Midbrain (tissue), 1 donor: ENCODE measurements at regions not wholly inside any gene's neighbourhood (a gene's known extent, or its start where the extent isn't known, plus 50 kb on each side); places are given as distances from the start of the nearest gene placed in this dataset.

Source experiments
- DNase-seq: peaks from one replicate; lab custom pipeline; 2025; lab: John Stamatoyannopoulos, UW

GRCh38 chr5:104754311-104754995, 1191.9 kb upstream of the NUDT12 start:
- DNase-seq, result no peak

DNA sequence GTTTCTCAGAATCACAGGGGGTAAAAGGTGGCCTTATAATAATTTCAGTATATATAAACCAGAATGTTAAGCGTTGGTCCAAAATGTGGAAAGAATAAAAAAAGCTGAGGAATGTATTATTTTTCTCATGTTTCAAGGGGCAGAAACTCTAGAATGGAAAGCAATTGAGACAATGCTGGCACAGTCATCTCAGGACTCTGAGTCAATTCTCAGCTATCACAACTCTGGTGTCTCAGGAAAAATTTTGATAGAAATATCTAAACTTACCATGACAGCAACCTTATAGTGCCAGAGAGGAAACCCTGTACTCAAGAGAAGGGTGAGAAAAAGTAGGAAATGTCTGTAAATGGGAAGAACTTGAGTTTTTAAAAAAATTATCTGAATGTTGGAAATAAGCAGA, 1189.4 kb upstream of the NUDT12 start:
- DNase-seq, result no peak

DNA sequence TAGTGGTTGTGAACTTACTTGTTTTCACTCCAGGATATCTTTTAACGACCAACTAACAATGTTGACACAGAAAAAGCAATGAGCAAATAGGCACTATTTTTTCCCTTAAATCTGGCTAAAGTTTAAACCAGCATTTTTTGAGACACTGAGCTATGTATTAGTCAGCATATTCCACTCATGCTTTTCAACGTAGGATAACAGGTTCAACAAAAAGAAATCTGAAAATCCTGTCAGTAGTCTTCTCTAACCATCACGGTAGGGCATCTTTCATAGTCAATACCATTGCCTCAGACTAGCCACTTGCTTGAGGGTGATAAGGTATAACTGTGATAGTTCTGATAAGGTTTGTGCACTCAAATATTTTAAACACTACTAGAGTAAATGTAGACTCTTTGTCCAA, 1177.3 kb upstream of the NUDT12 start:
- no peak for DNase-seq

DNA sequence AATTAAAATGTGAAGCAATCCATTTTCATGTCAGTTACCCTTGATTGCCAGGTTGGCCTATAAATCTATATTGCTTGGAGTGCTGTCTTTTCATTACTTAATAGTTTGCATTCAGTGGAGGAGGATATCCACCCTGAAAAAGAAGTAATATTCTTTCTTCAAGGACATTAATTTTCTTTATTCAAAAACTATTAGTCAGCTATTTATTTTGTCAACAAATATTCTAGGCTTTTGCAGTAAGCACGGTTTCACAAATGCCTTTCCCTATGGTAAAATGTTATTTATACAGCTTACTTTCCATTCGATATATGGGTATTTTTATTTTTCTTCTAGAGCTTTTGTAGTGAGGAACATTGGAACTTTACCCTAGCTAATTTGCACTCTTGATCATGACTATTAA, 1176.9 kb upstream of the NUDT12 start:
- DNase-seq, result no peak

DNA sequence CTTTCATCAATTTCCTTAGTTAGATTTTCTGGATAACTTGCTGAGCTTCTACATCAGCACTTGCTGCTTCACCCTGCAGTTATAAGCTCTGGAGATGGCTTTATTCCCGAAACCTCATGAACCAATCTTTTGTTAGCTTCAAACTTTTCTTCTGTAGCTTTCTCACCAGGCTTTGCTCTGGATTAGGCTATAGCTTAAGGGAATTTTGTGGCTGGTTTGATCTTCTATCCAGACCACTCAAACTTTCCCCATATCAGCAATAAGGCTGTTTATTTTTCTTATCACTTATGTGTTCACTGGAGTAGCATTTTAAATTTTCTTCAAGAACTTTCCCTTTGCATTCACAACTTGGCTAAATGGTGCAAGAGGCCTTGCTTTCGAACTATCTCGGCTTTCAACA, 1173.5 kb upstream of the NUDT12 start:
- DNase-seq, result no peak

- DNase-seq, result no peak
Measured at GRCh38 chr5:104734046-104734445, 1171.5 kb upstream of the NUDT12 start.

- DNase-seq, result no peak
Measured at GRCh38 chr5:104733063-104733669, 1170.6 kb upstream of the NUDT12 start.

DNA sequence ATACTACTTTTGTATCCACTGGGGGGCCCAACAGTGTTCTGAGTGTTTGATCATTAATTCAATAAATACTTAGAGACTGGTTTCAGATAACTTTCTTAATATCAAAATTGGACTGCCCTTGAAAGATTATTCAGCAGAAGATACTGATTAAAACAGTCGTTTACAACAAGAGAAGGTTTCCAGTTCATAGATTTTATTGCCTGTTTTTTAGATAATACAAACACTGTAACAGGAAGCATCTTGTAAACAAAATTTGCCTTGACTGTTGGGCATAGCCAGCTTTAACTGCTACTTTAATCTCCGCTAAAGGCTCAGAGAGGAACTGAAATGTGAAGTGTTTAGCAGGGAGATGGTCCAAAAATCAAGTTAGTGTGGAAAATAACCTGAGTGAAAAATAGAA, 1168.7 kb upstream of the NUDT12 start:
- DNase-seq, result no peak

GRCh38 chr5:104708027-104708426, 1145.4 kb upstream of the NUDT12 start:
- no peak for DNase-seq

GRCh38 chr5:104706600-104706999, 1144.0 kb upstream of the NUDT12 start:
- DNase-seq, result no peak

- no peak for DNase-seq
Measured at GRCh38 chr5:104702212-104702611, 1139.6 kb upstream of the NUDT12 start.

DNA sequence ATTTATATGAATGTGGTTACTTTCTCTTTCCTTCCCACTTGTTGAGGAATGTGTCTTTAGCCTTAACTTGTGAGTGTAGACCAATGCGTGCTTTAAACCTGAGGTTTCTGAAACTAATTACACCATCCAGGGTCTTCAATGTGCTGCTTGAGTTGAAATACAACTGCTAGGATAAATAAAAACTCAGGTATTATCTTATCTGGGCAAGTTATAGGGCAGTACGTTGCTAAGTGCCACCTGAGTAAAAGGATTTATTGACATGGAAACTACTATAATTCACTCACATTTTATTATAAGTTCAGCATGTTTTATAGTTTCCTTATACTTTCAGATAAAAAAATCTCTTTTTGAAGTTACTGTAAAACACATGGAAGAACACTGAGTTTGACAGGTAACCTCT, 1136.8 kb upstream of the NUDT12 start:
- DNase-seq, result no peak

DNA sequence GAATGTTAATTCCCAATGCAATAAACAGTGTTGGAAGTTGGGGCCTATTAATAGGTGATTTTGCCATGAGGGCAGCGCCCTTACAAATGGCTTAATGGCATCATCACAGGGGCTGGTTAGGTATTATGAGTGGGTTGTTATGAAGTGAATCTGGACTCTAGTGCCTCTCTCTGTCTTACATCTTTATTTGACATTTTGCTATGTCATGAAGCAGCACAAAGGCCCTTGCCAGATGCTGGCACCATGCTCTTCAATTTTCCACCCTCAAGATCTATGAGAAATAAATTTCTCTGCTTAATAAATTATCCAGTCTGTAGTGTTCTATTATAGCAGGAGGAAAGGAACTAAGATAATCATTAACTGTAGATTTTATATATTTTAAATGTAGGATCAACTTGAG, 1098.7 kb upstream of the NUDT12 start:
- no peak for DNase-seq

GRCh38 chr5:104659497-104659896, 1096.9 kb upstream of the NUDT12 start:
- DNase-seq, result no peak

DNA sequence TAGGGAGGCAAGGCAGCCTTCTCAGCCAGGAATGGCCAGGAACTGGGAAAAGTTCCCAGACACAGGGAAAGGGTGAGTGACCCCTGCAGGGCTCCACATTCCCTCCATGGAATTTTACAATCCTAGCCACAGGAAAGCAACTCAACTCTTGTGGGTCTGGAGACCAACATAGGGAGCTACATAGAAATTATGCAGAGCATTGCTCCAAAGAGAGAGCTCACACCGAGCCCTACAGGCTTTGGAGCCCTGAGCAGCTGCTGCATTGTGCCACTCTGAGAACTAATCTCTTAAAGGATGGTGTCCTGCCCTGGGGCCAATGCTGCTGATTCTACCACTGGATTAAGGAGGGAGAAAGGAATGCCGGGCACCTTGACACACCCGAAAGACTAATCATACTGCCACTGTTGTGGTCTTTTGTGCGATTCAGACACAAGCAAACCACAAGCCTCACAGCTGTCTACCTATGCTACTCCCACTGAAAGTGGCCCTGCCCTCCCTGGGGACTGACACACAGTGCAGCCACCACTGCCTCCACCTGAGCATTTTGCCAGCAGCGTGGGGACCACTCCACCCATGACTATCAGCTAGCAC, 1089.8 kb upstream of the NUDT12 start:
- DNase-seq, result no peak

GRCh38 chr5:104650313-104651055, 1087.9 kb upstream of the NUDT12 start:
- no peak for DNase-seq

DNA sequence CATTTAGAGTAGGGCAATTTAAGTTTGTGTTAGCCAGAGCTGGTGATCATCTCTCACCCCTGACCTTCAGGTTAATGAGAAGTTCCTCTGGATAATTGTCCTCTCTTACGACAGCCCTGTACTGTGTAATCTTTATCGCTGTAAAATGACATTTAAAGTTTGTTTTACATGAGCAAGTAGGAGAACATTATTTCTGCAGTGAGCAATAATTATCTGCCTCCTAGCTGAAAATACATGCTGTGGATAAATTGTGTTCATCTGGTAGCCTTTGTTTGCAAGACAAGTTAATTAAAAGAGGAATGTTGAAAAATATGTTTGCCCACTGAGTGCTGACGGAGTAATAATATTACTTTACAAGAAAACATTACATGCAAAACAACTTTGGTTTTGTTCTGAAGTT, 1083.8 kb upstream of the NUDT12 start:
- no peak for DNase-seq

- no peak for DNase-seq
Measured at GRCh38 chr5:104643320-104643719, 1080.7 kb upstream of the NUDT12 start.

GRCh38 chr5:104635227-104635626, 1072.6 kb upstream of the NUDT12 start:
- DNase-seq, result no peak

DNA sequence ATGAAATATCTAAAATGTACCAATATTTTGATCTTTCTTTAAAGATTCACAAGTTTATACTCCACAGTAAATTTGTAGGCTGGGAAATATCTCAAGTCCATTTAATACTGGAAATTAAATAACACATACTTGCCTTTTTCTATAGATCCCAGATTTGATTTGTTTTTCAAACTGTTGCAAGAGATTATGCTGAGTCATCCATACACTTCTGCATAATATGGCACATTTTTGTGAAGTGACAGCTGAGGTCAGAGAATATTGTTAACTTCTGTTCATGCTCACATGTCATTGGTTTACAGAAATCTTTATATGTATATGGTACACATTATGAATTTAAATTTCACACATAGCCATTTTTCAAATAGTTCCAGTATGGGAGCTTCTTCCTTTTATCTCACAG, 1066.3 kb upstream of the NUDT12 start:
- DNase-seq, result no peak

- DNase-seq, result no peak
Measured at GRCh38 chr5:104626122-104626521, 1063.5 kb upstream of the NUDT12 start.

DNA sequence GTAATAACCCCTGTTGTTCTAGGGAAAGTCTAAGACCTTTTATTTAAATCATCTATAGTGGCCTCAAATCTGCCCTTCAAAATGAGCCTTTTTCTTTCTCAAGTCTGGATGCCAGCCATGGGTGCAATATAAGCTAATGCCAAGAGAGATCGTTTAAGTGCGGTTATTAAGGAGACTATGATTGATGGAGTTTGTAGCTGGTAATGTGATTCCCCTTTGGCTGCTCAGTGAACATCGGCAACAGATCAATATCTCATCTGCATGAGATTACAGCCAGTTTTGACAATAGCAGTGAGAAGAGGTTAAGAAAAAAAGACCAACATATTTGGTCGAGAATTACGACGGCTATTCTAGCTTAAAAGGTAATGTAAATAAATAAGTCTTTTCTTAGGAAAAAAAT, 1049.4 kb upstream of the NUDT12 start:
- DNase-seq, result no peak
